Trophoblast cell (in vitro differentiated cells and primary cell): ENCODE measurements at regions not wholly inside any gene's neighbourhood (a gene's known extent, or its start where the extent isn't known, plus 50 kb on each side); places are given as distances from the start of the nearest gene placed in this dataset.

Experiments used
- DNase-seq, 2 donors: peaks; one replicate each; pipeline ENCODE4 v3.0.0-alpha.2; 2016
- H2AFZ ChIP-seq: 2 replicates; pipeline ENCODE4 v1.6.1; 2013; ENCODE audit warnings: low read length, moderate library complexity, mild to moderate bottlenecking; ENCODE audit not compliant: insufficient read depth, poor library complexity
- H2AK5ac ChIP-seq: 2 replicates; pipeline ENCODE4 v1.6.1; 2013; ENCODE audit warnings: mild to moderate bottlenecking, low read length
- H2BK120ac ChIP-seq: 2 replicates; pipeline ENCODE4 v1.6.1; 2013; ENCODE audit warnings: low read length, mild to moderate bottlenecking, moderate library complexity; ENCODE audit not compliant: insufficient read depth, poor library complexity
- H2BK12ac ChIP-seq: 2 replicates; pipeline ENCODE4 v1.6.1; 2013; ENCODE audit warnings: mild to moderate bottlenecking, low read length, moderate library complexity
- H2BK5ac ChIP-seq: 2 replicates; pipeline ENCODE4 v1.6.1; 2013; ENCODE audit warnings: low read length, low read depth, moderate library complexity, mild to moderate bottlenecking; ENCODE audit not compliant: poor library complexity
- H3K14ac ChIP-seq: 2 replicates; pipeline ENCODE4 v1.6.1; 2013; ENCODE audit warnings: mild to moderate bottlenecking, low read length
- H3K18ac ChIP-seq: 2 replicates; pipeline ENCODE4 v1.6.1; 2013; ENCODE audit warnings: mild to moderate bottlenecking, low read length
- H3K23ac ChIP-seq: 2 replicates; pipeline ENCODE4 v1.6.1; 2013; ENCODE audit warnings: low read length
- H3K27ac ChIP-seq: 2 replicates; pipeline ENCODE4 v1.5.1; 2013; ENCODE audit warnings: low read depth, mild to moderate bottlenecking, inconsistent platforms, low read length, moderate library complexity
- H3K27me3 ChIP-seq: 2 replicates; pipeline ENCODE4 v1.6.1; 2013; ENCODE audit warnings: inconsistent platforms, mild to moderate bottlenecking, low read length, moderate library complexity; ENCODE audit not compliant: insufficient read depth
- H3K36me3 ChIP-seq, 2 experiments: 1 replicate in 1 of 2; 2 replicates in 1 of 2; pipeline ENCODE4 v1.6.1; 2013; ENCODE audit warnings: low read length in 2 of 2, mild to moderate bottlenecking in 2 of 2, moderate library complexity in 1 of 2; ENCODE audit not compliant: insufficient read depth in 2 of 2, control insufficient read depth in 1 of 2
- H3K4ac ChIP-seq: 2 replicates; pipeline ENCODE4 v1.6.1; 2013; ENCODE audit warnings: low read depth, mild to moderate bottlenecking, low read length, moderate library complexity
- H3K4me1 ChIP-seq, 2 experiments: 1 replicate in 1 of 2; 2 replicates in 1 of 2; pipeline ENCODE4 v1.6.1; 2013; ENCODE audit warnings: low read length in 2 of 2, mild to moderate bottlenecking in 2 of 2, moderate library complexity in 1 of 2; ENCODE audit not compliant: insufficient read depth in 2 of 2, control insufficient read depth in 1 of 2
- H3K4me2 ChIP-seq: 2 replicates; pipeline ENCODE4 v1.6.1; 2013; ENCODE audit warnings: inconsistent platforms, mild to moderate bottlenecking, low read length, moderate library complexity
- H3K4me3 ChIP-seq: 2 replicates; pipeline ENCODE4 v1.5.1; 2013; ENCODE audit warnings: mild to moderate bottlenecking, low read depth, low read length, inconsistent platforms
- H3K79me1 ChIP-seq: one replicate; pipeline ENCODE4 v1.6.1; 2013; ENCODE audit warnings: low read length
- H3K79me2 ChIP-seq: 2 replicates; pipeline ENCODE4 v1.6.1; 2013; ENCODE audit warnings: low read length, mild to moderate bottlenecking; ENCODE audit not compliant: control insufficient read depth, insufficient read depth, poor library complexity
- H3K9ac ChIP-seq: 2 replicates; pipeline ENCODE4 v1.6.1; 2013; ENCODE audit warnings: mild to moderate bottlenecking, low read length
- H3K9me3 ChIP-seq: 2 replicates; pipeline ENCODE4 v1.6.1; 2013; ENCODE audit warnings: low read depth, mild to moderate bottlenecking, control low read depth, inconsistent platforms, low read length; ENCODE audit not compliant: insufficient read depth
- H4K12ac ChIP-seq: 2 replicates; pipeline ENCODE4 v1.6.1; 2013; ENCODE audit warnings: low read depth, mild to moderate bottlenecking, low read length, moderate library complexity
- H4K8ac ChIP-seq: 2 replicates; pipeline ENCODE4 v1.6.1; 2013; ENCODE audit warnings: low read depth, mild to moderate bottlenecking, low read length, moderate library complexity
- H4K91ac ChIP-seq: one replicate; pipeline ENCODE4 v1.6.1; 2013; ENCODE audit warnings: low read depth, mild to moderate bottlenecking, low read length, moderate library complexity
- WGBS: extraction: QIAGEN DNeasy Blood & Tissue Kit; methylation state at CpG from one replicate; pipeline ENCODE4 v1.1.7; 2013; ENCODE audit warnings: missing lambda C conversion rate; ENCODE audit not compliant: insufficient read length, insufficient coverage; ENCODE audit errors: extremely low coverage; 5-methylcytosine and 5-hydroxymethylcytosine counted together

DNA sequence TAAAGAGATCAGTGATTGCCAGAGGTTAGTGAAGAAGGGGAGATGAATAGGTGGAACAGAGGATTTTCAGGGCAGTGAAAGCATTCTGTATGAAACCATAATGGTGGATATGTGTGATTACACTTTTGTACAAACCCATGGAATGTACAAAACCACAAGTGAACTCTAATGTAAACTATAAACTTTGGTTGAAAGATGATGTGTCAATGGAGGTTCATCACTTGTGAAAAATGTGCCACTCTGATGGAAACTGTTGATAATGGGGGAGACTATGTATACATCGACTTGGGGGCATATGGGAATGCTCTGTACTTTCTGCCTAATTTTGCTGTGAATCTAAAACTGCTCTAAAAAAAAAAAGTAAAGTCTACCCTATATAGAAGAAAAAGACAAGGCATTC, 68.7 kb upstream of the ARHGEF3 start:
- no peak for DNase-seq
- Histone ChIP-seq H3K4ac (no peak overlapping the region), H3K79me2 (no peaks in the 10 kb centered on the region), H3K36me3 (no peaks in the 10 kb centered on the region), H2AK5ac (no peak overlapping the region), H3K27me3 (no peaks in the 10 kb centered on the region), H4K8ac (no peak overlapping the region), H2BK5ac (no peak overlapping the region), H3K79me1 (no peaks in the 10 kb centered on the region), H2BK120ac (no peak overlapping the region), H3K27ac (no peak overlapping the region), H3K4me3 (no peak overlapping the region), H4K91ac (no peak overlapping the region), H3K4me1 (peaks cover 0 to 1% of the 10 kb centered on the region in 2 experiments), H3K14ac (no peak overlapping the region), H3K18ac (no peak overlapping the region), H2BK12ac (no peak overlapping the region), H3K4me2 (no peak overlapping the region), H2AFZ (no peak overlapping the region), H3K9me3 (peaks cover 2% of the 10 kb centered on the region), H3K23ac (no peak overlapping the region), H3K9ac (no peak overlapping the region), H4K12ac (no peak overlapping the region)
- no CpG with 5 or more reads among the region's 1 CpG for WGBS

GRCh38 chr3:56869157-56869889, 67.6 kb upstream of the ARHGEF3 start:
- no peak for DNase-seq
- H3K4me1 ChIP-seq = peaks cover 0 to 1% of the 10 kb centered on the region in 2 experiments
- no peak overlapping the region for H3K27ac ChIP-seq
- no peak overlapping the region for H3K18ac ChIP-seq
- H3K14ac ChIP-seq = no peak overlapping the region
- H3K4ac ChIP-seq = no peak overlapping the region
- H2BK120ac ChIP-seq = no peak overlapping the region
- H3K4me2 ChIP-seq = no peak overlapping the region
- H3K9me3 ChIP-seq = peaks cover 2% of the 10 kb centered on the region
- H4K91ac ChIP-seq = no peak overlapping the region
- no peaks in the 10 kb centered on the region for H3K27me3 ChIP-seq
- no peak overlapping the region for H3K4me3 ChIP-seq
- WGBS = no CpG with 5 or more reads among the region's 6 CpGs
- no peak overlapping the region for H3K9ac ChIP-seq
- H3K36me3 ChIP-seq = no peaks in the 10 kb centered on the region
- H4K12ac ChIP-seq = no peak overlapping the region
- no peaks in the 10 kb centered on the region for H3K79me2 ChIP-seq
- H2BK5ac ChIP-seq = no peak overlapping the region
- H3K79me1 ChIP-seq = no peaks in the 10 kb centered on the region
- no peak overlapping the region for H2AFZ ChIP-seq
- no peak overlapping the region for H2AK5ac ChIP-seq
- no peak overlapping the region for H4K8ac ChIP-seq
- H3K23ac ChIP-seq = no peak overlapping the region
- no peak overlapping the region for H2BK12ac ChIP-seq

DNA sequence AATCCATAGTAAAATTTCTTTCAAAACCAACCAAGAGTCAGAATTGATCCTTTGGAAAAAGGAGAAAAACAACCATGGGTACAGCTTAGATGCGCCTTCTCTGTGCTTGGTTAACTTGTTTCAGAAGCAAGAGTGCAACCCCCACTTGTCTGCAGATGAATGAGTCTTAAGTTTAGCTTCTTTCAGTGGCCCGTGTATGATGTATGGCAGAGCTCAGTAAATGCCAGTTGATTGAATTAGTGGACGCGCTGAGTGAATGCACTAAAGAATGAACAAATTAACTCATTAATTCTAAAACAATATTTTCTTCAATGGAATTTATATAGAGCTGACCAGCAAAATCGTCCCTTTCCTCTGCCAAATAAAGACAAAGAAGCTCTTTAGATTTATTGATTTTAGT, 67.0 kb upstream of the ARHGEF3 start:
- no CpG with 5 or more reads among the region's 5 CpGs for WGBS
- no peak for DNase-seq
- no peak overlapping the region for H3K23ac ChIP-seq
- H3K79me1 ChIP-seq = no peaks in the 10 kb centered on the region
- H3K4me2 ChIP-seq = no peak overlapping the region
- no peak overlapping the region for H3K14ac ChIP-seq
- no peak overlapping the region for H2BK120ac ChIP-seq
- no peaks in the 10 kb centered on the region for H3K36me3 ChIP-seq
- no peak overlapping the region for H2AFZ ChIP-seq
- no peak overlapping the region for H3K18ac ChIP-seq
- H3K9me3 ChIP-seq = peaks cover 2% of the 10 kb centered on the region
- H3K27me3 ChIP-seq = no peaks in the 10 kb centered on the region
- no peak overlapping the region for H2BK5ac ChIP-seq
- H4K12ac ChIP-seq = no peak overlapping the region
- no peaks in the 10 kb centered on the region for H3K79me2 ChIP-seq
- peaks cover 0 to 1% of the 10 kb centered on the region in 2 experiments for H3K4me1 ChIP-seq
- no peak overlapping the region for H3K27ac ChIP-seq
- no peak overlapping the region for H2AK5ac ChIP-seq
- H4K8ac ChIP-seq = no peak overlapping the region
- no peak overlapping the region for H4K91ac ChIP-seq
- no peak overlapping the region for H3K4me3 ChIP-seq
- no peak overlapping the region for H2BK12ac ChIP-seq
- H3K4ac ChIP-seq = no peak overlapping the region
- no peak overlapping the region for H3K9ac ChIP-seq

- no peaks in the 10 kb centered on the region for H3K9me3 ChIP-seq
- H3K79me2 ChIP-seq = no peaks in the 10 kb centered on the region
- no peak overlapping the region for H3K27ac ChIP-seq
- no peak overlapping the region for H3K23ac ChIP-seq
- no peak overlapping the region for H3K9ac ChIP-seq
- H3K4me3 ChIP-seq = no peak overlapping the region
- no peak overlapping the region for H4K91ac ChIP-seq
- H4K12ac ChIP-seq = no peak overlapping the region
- H2AK5ac ChIP-seq = no peak overlapping the region
- no peak overlapping the region for H4K8ac ChIP-seq
- H2BK120ac ChIP-seq = no peak overlapping the region
- H3K36me3 ChIP-seq = no peaks in the 10 kb centered on the region
- no peak overlapping the region for H3K4ac ChIP-seq
- no peak overlapping the region for H2AFZ ChIP-seq
- WGBS = no CpG with 5 or more reads among the region's 4 CpGs
- H3K79me1 ChIP-seq = no peaks in the 10 kb centered on the region
- H3K27me3 ChIP-seq = no peaks in the 10 kb centered on the region
- no peak overlapping the region for H3K14ac ChIP-seq
- H3K18ac ChIP-seq = no peak overlapping the region
- H2BK5ac ChIP-seq = no peak overlapping the region
- no peak overlapping the region for H3K4me2 ChIP-seq
- no peak for DNase-seq
- H3K4me1 ChIP-seq = peaks cover 0 to 1% of the 10 kb centered on the region in 2 experiments
- no peak overlapping the region for H2BK12ac ChIP-seq
Observed at GRCh38 chr3:56867671-56868070, 65.9 kb upstream of the ARHGEF3 start.
